ENCODE measurements at regions not wholly inside any gene's neighbourhood (a gene's known extent, or its start where the extent isn't known, plus 50 kb on each side); places are given as distances from the start of the nearest gene placed in this dataset.
"Not testable (repeated sequence)": the region's sequence is repeated elsewhere in the genome, so short reads cannot be mapped to it uniquely, and the experiment has no call there.

DNA sequence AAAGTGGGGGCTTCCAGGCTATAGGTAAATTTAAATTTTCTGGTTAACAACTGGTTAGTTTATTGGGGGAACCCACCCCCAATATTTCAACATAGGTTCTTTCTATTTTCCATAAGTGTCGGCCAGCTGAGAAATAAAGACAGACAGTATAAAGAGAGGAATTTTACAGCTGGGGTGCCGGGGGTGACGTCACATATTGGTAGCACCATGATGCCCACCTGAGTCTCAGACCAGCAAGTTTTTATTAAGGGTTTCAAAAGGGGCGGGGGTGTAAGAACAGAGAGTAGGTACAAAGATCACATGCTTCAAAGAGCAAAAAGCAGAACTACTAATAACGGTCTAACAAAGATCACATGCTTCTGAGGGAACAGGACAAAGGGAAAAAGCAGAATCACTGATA is 192.7 kb upstream of the PIEZO2 start:
- TF ChIP-seq POLR2A (IDR thresholded peaks at IDR 0.05): not testable (repeated sequence)
- TF ChIP-seq, protein P1, sequence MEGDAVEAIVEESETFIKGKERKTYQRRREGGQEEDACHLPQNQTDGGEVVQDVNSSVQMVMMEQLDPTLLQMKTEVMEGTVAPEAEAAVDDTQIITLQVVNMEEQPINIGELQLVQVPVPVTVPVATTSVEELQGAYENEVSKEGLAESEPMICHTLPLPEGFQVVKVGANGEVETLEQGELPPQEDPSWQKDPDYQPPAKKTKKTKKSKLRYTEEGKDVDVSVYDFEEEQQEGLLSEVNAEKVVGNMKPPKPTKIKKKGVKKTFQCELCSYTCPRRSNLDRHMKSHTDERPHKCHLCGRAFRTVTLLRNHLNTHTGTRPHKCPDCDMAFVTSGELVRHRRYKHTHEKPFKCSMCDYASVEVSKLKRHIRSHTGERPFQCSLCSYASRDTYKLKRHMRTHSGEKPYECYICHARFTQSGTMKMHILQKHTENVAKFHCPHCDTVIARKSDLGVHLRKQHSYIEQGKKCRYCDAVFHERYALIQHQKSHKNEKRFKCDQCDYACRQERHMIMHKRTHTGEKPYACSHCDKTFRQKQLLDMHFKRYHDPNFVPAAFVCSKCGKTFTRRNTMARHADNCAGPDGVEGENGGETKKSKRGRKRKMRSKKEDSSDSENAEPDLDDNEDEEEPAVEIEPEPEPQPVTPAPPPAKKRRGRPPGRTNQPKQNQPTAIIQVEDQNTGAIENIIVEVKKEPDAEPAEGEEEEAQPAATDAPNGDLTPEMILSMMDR (IDR thresholded peaks at IDR 0.05): not testable (repeated sequence)
